H1 (cell line): ENCODE measurements at regions not wholly inside any gene's neighbourhood (a gene's known extent, or its start where the extent isn't known, plus 50 kb on each side); places are given as distances from the start of the nearest gene placed in this dataset.

Source experiments
- BRCA1 ChIP-seq: IDR thresholded peaks from 2 replicates; pipeline ENCODE4 v1.6.1; 2012; ENCODE audit warnings: low read depth, low read length, improper control_type of control experiment
- KDM4A ChIP-seq: IDR thresholded peaks from one replicate; pipeline ENCODE4 v1.7.1; 2012; ENCODE audit warnings: low read depth, mild to moderate bottlenecking, moderate library complexity, low read length, inconsistent platforms; ENCODE audit not compliant: severe bottlenecking
- POLR2A ChIP-seq, 2 experiments: IDR thresholded peaks; 1 replicate in 1 of 2; 2 replicates in 1 of 2; pipeline ENCODE4 v1.6.1; 2011; ENCODE audit warnings: low read depth in 2 of 2, low read length in 2 of 2, mild to moderate bottlenecking in 2 of 2; ENCODE audit errors: control extremely low read depth in 1 of 2
- RBBP5 ChIP-seq: IDR thresholded peaks from 2 replicates; pipeline ENCODE4 v1.7.1; 2012; ENCODE audit warnings: low read depth, mild to moderate bottlenecking, inconsistent platforms, low read length, moderate library complexity, borderline replicate concordance

DNA sequence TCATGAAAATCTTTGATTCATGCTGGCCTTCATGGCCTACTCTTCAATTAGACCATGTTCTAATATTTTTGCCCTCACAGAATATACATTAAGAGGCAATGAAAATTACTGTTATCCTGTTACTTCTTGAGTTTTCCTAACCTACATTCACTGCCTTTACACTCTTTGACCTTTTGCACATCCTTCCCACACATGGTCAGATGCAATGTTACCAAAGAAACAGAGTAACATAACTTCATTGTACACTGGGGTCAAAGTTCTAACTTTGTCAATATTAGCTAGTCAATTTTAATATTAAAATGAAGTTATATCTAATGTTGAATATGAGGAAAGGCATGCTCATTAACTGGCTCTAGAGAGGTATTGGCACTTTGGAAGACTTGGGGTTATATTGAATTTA lies 284.8 kb downstream of the TEX13C start (continued):
- TF ChIP-seq RBBP5 (no peak), BRCA1 (no peak), POLR2A (IDR thresholded peaks at IDR 0.05; ENCODE audit: control extremely low read depth in 1 of 2, low read depth in 2 of 2, low read length in 2 of 2) (no peak), KDM4A (no peak)
